GM10266 (cell line): ENCODE measurements at regions not wholly inside any gene's neighbourhood (a gene's known extent, or its start where the extent isn't known, plus 50 kb on each side); places are given as distances from the start of the nearest gene placed in this dataset.

Experiments used
- DNase-seq: peaks from one replicate; pipeline ENCODE4 v3.0.0; 2012; ENCODE audit errors: extremely low spot score
- TF ChIP-seq, protein P1 (sequence below): IDR thresholded peaks from 2 replicates; pipeline ENCODE4 v1.5.1; 2012; ENCODE audit warnings: mild to moderate bottlenecking, low read depth; ENCODE audit not compliant: control insufficient read depth, insufficient read depth; ENCODE audit errors: missing control alignments

DNA sequence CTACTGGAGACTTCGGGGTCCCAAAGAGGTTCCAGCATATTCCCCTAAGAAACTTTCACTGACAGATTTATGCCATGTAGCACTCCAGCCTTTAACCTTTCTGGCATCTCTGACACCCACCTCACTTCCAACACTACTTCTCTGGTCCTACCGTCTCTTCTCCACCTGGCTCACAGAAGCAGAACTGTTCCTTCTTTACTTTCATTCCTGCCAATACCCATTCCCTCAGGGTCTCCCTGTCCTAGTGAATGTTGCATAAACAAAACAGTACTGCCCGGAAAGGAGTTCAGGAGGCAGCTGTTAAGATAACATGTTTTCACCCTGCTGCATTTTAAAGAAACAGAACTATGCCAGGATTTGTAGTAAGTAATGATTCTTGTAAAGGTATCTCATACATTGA lies 136.0 kb upstream of the MIR17HG start:
- TF ChIP-seq, protein P1, sequence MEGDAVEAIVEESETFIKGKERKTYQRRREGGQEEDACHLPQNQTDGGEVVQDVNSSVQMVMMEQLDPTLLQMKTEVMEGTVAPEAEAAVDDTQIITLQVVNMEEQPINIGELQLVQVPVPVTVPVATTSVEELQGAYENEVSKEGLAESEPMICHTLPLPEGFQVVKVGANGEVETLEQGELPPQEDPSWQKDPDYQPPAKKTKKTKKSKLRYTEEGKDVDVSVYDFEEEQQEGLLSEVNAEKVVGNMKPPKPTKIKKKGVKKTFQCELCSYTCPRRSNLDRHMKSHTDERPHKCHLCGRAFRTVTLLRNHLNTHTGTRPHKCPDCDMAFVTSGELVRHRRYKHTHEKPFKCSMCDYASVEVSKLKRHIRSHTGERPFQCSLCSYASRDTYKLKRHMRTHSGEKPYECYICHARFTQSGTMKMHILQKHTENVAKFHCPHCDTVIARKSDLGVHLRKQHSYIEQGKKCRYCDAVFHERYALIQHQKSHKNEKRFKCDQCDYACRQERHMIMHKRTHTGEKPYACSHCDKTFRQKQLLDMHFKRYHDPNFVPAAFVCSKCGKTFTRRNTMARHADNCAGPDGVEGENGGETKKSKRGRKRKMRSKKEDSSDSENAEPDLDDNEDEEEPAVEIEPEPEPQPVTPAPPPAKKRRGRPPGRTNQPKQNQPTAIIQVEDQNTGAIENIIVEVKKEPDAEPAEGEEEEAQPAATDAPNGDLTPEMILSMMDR, result no peak
- no peak for DNase-seq

DNA sequence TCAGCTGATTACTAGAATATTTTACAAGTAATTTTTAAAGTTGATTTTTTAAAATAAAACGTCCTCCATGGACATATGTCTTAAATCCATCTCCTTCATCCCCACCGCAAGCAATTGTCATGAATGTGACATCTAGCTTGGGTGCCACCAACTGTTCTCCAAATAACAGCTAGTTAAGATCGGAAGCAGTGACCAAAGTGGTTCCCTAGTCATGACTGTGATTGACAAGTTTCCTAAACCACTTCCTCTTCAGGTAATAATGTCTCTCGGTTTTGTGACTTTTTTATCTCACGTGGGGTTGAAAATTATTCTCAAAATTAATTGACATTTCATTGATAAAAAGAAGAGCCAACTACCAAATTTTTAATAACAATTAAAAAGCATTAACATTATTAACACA lies 135.3 kb upstream of the MIR17HG start:
- TF ChIP-seq, protein P1, result no peak
- no peak for DNase-seq

DNA sequence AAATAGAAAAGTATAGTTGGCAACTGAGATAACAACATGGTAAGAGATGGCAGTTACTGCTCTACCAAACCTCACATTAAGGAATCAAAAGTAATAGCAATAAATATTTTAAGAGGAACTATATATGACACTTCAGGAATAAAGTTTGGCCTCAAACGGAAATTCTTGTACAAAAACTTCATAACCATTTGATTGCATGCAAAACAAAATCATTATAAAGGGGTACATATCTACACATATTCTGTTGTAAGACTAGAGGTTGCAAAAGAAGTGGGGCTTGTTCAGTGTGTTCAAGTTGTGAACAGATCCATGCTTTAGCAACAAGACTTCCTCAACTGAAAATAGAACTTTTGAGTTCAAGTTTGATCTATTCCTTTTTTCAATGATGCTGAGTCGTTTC lies 133.5 kb upstream of the MIR17HG start:
- DNase-seq, result no peak
- TF ChIP-seq, protein P1, result no peak

DNA sequence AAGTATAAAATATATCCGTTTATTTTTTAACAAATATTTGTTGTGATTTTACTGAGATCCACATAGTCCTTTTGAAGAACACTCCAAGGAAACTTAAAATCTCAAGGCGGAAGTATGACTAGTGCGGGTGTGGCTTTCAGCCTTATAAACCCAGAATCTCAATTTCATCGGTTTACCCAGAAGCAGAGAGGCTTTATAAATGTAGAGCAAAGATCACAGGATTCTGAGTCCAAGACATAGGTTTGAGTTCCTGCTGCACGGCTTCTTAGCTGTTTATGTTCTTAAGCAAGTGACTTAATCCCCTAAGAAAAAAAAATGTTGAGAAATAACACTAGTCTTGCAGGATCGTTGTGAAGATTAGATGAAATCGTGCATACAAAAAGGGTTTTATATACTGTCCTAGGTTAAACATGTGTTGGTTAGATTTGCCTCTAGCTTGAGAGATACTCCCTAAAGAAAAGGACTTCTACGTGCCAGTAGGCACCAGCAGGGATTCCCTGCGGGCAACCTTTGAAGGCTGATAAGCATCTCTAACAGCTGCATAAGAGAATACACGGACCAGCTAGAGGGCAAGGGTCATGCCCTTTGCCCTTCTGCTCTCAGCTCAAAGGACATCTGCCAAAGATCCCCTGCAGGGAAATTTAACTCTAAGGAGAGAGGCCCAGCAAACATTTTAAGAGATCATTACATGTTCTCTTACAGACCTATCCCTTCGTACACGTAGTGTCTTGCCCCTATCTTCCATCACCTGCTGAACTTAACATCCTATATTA lies 130.4 kb upstream of the MIR17HG start:
- DNase-seq, result no peak
- TF ChIP-seq, protein P1, result no peak

DNA sequence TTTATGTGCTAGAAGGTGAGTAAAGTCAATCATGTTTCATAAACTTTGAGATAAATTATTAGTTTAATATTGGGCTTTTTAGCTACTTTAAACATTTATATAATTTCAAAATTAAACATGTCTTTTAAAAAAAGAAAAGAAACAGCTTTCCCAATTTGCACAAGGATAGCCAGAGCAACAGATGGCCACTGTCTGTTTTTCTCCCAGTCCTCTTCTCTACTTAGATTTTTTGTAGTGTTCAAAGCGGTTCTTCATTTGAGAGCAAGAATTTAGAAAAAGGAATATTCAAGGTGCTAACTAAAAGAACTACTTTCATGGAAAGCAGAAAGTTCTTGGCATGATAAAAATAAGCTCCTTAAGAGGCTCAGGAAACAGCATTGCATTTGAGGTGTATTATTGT lies 128.3 kb upstream of the MIR17HG start:
- DNase-seq, result no peak
- TF ChIP-seq, protein P1, result no peak

DNA sequence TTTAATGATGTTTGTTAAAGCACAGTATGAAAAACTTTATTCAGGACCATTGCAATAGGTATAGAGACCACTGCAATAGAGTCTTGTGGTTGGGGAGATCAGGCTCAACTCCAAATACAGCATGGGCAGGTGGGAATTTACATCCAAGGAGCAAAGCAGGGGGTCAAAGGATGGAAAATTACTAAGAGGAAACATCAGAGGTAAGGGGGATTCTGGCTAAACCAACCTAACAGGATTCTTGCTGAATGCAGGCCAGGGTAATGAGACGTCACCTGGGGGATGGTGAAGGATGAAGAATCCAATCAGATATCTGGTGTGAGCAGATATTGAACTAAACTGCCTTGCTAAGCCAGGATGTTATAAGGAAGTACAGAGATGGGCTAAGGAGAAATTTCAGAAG lies 126.6 kb upstream of the MIR17HG start:
- TF ChIP-seq, protein P1, result no peak
- no peak for DNase-seq

DNA sequence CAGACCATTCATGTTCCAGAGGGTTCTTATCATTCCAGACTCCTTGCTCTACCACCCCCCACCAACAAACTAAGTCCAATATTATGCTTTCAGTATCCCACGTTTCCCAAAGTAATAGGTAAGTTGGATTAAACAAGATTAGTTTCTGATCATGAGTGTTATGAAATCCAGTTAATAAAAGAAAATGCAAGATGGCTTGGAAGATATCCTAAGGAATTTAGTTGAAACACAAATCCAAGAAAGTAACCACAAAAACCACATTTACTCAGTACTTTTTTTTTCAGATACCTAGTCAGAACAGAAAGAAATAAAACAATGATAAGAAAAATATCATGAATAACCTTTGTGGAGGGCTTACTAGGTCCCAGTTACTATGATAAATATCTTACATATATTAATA lies 119.4 kb upstream of the MIR17HG start:
- DNase-seq, result no peak

More for the DNA sequence above, 119.4 kb upstream of the MIR17HG start:
- TF ChIP-seq, protein P1, result no peak
